T-cell (primary cell): ENCODE measurements at regions not wholly inside any gene's neighbourhood (a gene's known extent, or its start where the extent isn't known, plus 50 kb on each side); places are given as distances from the start of the nearest gene placed in this dataset.

Source experiments
- ATAC-seq, 4 experiments: fragments of 200-7000 bp in 3 of 4; fragments of 150-1000 bp in 1 of 4; cut with Tn5 transposase; replicated peaks in 1 of 4; 1 replicate in 3 of 4; 2 replicates in 1 of 4; pipeline ENCODE4 v1.10.0; 2021; ENCODE audit warnings: moderate library complexity in 3 of 4, mild to moderate bottlenecking in 2 of 4, moderate number of reproducible peaks in 1 of 4
- CTCF ChIA-PET, 2 donors: fragments of 300-600 bp; sonication (Branson Sonifier 250); formaldehyde crosslinking; loops; one replicate each; lab custom pipeline; 2022; ENCODE audit warnings: antibody characterized with exemption in 2 of 2; lab: Charles Lee
- POLR2A ChIA-PET, 2 donors: fragments of 300-600 bp; sonication (Branson Sonifier 250); formaldehyde crosslinking; loops; one replicate each; lab custom pipeline; 2022; ENCODE audit warnings: antibody characterized with exemption in 2 of 2; lab: Charles Lee
- DNase-seq, 35 experiments: peaks; one replicate each; pipeline versions ENCODE4 v3.0.0 to v3.0.0-alpha.2; 2013 to 2023
- H3K27ac ChIP-seq: one replicate; pipeline ENCODE4 v1.5.1; 2013; ENCODE audit warnings: low read length
- H3K27me3 ChIP-seq, 2 experiments: replicated peaks in 1 of 2; 1 replicate in 1 of 2; 2 replicates in 1 of 2; pipeline versions ENCODE4 v1.6.1 to v1.7.0; 2013; ENCODE audit warnings: low read length in 1 of 2, mixed read lengths in 1 of 2; ENCODE audit not compliant: control insufficient read depth in 2 of 2, insufficient read depth in 2 of 2; ENCODE audit errors: extremely low read depth in 1 of 2
- H3K36me3 ChIP-seq, 2 donors: 1 replicate in 1 of 2; 2 replicates in 1 of 2; pipeline versions ENCODE4 v1.6.1 to v1.7.0; 2013; ENCODE audit warnings: low read length in 1 of 2; ENCODE audit not compliant: control insufficient read depth in 2 of 2, insufficient read depth in 1 of 2; ENCODE audit errors: extremely low read depth in 1 of 2
- H3K4me1 ChIP-seq, 2 experiments: 1 replicate in 1 of 2; 2 replicates in 1 of 2; pipeline versions ENCODE4 v1.6.1 to v1.7.0; 2013; ENCODE audit warnings: low read length in 2 of 2, mixed read lengths in 1 of 2; ENCODE audit not compliant: insufficient read depth in 2 of 2, control insufficient read depth in 1 of 2; ENCODE audit errors: extremely low read depth in 1 of 2
- H3K4me3 ChIP-seq, 2 donors: 1 replicate in 1 of 2; 2 replicates in 1 of 2; pipeline versions ENCODE4 v1.5.1 to v1.7.0; 2013; ENCODE audit warnings: mild to moderate bottlenecking in 2 of 2, low read length in 1 of 2, moderate library complexity in 1 of 2; ENCODE audit not compliant: control insufficient read depth in 1 of 2; ENCODE audit errors: extremely low read depth in 1 of 2
- H3K9me3 ChIP-seq: 2 replicates; pipeline ENCODE4 v1.7.0; 2013
- H3K27ac Mint-ChIP-seq, 2 donors: one replicate each; pipeline ENCODE4 v1.8.0; 2020 to 2021; ENCODE audit warnings: mild to moderate bottlenecking in 2 of 2, mixed read lengths in 2 of 2
- H3K27me3 Mint-ChIP-seq, 2 donors: one replicate each; pipeline ENCODE4 v1.8.0; 2021 to 2022; ENCODE audit warnings: mixed read lengths in 2 of 2
- H3K36me3 Mint-ChIP-seq: one replicate; pipeline ENCODE4 v1.8.0; 2021; ENCODE audit warnings: mixed read lengths
- H3K4me1 Mint-ChIP-seq, 3 donors: one replicate each; pipeline ENCODE4 v1.8.0; 2020 to 2022; ENCODE audit warnings: mixed read lengths in 3 of 3, mild to moderate bottlenecking in 1 of 3
- H3K4me3 Mint-ChIP-seq, 3 donors: one replicate each; pipeline ENCODE4 v1.8.0; 2020 to 2022; ENCODE audit warnings: mild to moderate bottlenecking in 3 of 3, mixed read lengths in 3 of 3, moderate library complexity in 3 of 3
- H3K9me3 Mint-ChIP-seq, 3 donors: one replicate each; pipeline ENCODE4 v1.8.0; 2020 to 2022; ENCODE audit warnings: mixed read lengths in 3 of 3
- WGBS: methylation state at CpG from one replicate; pipeline ENCODE4 v1.1.5; 2013; ENCODE audit warnings: missing lambda C conversion rate; ENCODE audit not compliant: insufficient coverage; 5-methylcytosine and 5-hydroxymethylcytosine counted together

DNA sequence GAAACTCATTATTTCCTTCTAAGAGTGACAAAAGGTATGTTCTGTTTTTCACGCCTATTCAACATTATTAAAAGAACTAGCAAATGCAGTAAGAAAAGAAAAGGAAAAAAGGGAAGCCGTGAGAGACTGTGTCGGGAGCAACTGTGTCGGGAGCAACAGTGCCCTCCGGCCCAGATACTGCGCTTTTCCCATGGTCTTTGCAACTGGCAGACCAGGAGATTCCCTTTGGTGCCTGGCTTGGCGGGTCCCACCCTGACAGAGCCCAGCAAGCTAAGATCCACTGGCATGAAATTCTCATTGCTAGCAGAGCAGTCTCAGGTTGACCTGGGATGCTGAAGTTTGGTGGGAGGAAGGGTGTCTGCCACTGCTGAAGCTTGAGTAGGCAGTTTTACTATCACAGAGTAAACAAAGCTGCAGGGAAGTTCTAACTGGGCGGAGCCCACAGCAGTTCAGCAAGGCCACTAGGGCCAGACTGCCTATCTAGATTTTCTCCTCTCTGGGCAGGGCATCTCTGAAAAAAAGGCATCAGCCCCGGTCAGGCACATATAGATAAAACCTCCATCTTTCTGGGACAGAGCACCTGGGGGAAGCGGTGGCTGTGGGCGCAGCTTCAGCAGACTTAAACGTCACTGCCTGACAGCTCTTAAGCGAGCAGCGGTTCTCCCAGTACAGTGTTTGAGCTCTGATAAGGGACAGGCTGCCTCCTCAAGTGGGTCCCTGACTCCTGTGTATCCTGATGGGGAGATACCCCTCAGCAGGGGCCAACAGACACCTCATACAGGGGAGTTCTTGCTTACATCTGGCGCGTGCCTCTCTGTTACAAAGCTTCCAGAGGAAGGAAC is 1237.4 kb upstream of the CDH18 start:
- Histone ChIP-seq H3K4me1 (no peaks in the 10 kb centered on the region), H3K27me3 (no peaks in the 10 kb centered on the region), H3K36me3 (no peaks in the 10 kb centered on the region), H3K9me3 (no peaks in the 10 kb centered on the region), H3K4me3 (no peak overlapping the region), H3K27ac (no peak overlapping the region)
- Mint-ChIP-seq H3K4me3 (no peak overlapping the region), H3K4me1 (no peaks in the 10 kb centered on the region), H3K9me3 (peaks cover 13 to 31% (median 18%) of the 10 kb centered on the region in 3 donors), H3K27ac (no peak overlapping the region), H3K36me3 (no peaks in the 10 kb centered on the region), H3K27me3 (no peaks in the 10 kb centered on the region)
- POLR2A ChIA-PET, result interaction anchor here in 1 of 2 donors (0.6 kb wide), 1 partner anchor 125 kb away, joined by 6 read pairs; no protein-coding TSS in a partner anchor
- WGBS, result 85% methylated on average over 14 of the region's 16 CpGs
- CTCF ChIA-PET, result no interaction called here
- ATAC-seq (no peak), DNase-seq (no peak)

DNA sequence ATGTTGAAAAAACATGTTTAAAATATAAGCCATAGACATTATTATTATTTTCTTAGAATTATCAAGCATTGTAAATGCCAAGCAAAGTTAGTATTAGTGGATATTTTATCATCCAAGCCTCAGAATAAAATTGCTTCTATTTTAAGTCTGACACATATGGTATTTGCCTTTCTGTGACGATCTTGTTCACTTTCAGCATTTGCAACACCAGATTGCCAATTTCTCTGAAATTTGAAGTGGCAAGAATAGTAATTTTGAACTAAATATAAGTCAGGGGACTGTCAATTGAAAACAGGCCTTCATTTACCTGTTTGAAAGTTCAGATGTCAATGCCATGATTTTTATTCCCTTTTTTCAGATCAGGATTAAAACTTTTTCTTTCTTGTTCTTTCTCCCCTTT is 1233.6 kb upstream of the CDH18 start:
- Mint-ChIP-seq H3K36me3 (no peaks in the 10 kb centered on the region), H3K9me3 (peaks cover 12 to 26% (median 18%) of the 10 kb centered on the region in 3 donors)

DNA sequence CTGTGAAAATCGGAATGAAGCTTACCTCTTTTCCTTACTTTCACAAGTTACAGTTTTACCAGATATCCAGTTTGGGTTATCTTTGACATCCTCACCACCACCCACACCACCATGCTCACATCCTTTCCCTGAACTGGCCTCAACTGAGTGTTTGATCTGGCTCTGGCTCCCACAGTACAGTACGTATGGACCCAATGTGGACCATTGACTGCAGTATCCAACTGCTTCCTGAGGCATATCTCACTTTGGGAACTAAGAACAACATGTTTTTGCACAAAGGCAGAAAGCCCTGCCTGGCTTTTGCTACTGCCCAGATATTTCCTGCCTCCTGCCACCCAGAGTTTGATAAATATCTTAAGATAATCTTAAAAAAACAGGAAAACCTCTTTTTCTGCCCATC is 1232.0 kb upstream of the CDH18 start:
- H3K4me1 Mint-ChIP-seq, result no peaks in the 10 kb centered on the region

More for the DNA sequence above, 1233.6 kb upstream of the CDH18 start:
- ATAC-seq, result no peak
- Mint-ChIP-seq H3K27me3 (no peaks in the 10 kb centered on the region), H3K4me1 (no peaks in the 10 kb centered on the region), H3K27ac (no peak overlapping the region), H3K4me3 (no peak overlapping the region)
- no peaks in the 10 kb centered on the region for H3K27me3 ChIP-seq
- H3K9me3 ChIP-seq, result no peaks in the 10 kb centered on the region
- whole genome bisulfite sequencing, result no CpG with 5 or more reads among the region's 1 CpG
- ChIA-PET CTCF (no interaction called here), POLR2A (no interaction called here)
- DNase-seq, result no peak
- no peak overlapping the region for H3K4me3 ChIP-seq
- no peak overlapping the region for H3K27ac ChIP-seq
- H3K4me1 ChIP-seq, result no peaks in the 10 kb centered on the region
- no peaks in the 10 kb centered on the region for H3K36me3 ChIP-seq

DNA sequence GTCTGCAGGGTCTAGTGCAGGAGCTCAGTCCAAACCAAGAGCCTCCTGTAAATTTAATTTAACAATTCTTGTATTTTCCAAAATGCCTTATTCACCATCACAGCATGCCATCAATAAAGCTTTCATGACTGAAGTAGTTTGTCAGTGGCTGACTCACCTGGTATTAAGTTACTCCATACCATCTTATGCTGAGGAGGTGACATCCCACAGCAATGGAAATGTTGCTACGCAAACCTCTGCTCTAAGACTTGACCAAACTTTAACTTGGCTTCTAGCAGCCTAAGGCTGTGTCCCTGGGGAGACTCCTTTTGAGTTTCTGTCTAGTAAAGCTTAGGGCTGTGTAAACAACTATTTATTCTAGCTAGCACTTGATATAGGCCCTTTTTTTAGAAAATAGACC is 1231.3 kb upstream of the CDH18 start:
- Mint-ChIP-seq H3K27ac (no peak overlapping the region), H3K9me3 (peaks cover 11 to 20% (median 15%) of the 10 kb centered on the region in 3 donors), H3K27me3 (no peaks in the 10 kb centered on the region), H3K4me1 (no peaks in the 10 kb centered on the region), H3K4me3 (no peak overlapping the region), H3K36me3 (no peaks in the 10 kb centered on the region)
- H3K27ac ChIP-seq, result no peak overlapping the region
- CTCF ChIA-PET, result no interaction called here
- POLR2A ChIA-PET, result no interaction called here
- H3K4me1 ChIP-seq, result no peaks in the 10 kb centered on the region
- H3K4me3 ChIP-seq, result no peak overlapping the region
- no peaks in the 10 kb centered on the region for H3K36me3 ChIP-seq
- H3K9me3 ChIP-seq, result no peaks in the 10 kb centered on the region
- WGBS, result no CpG with 5 or more reads among the region's 1 CpG
- ATAC-seq, result no peak
- no peak for DNase-seq
- H3K27me3 ChIP-seq, result no peaks in the 10 kb centered on the region

More for the DNA sequence above, 1232.0 kb upstream of the CDH18 start:
- peaks cover 11 to 20% (median 14%) of the 10 kb centered on the region in 3 donors for H3K9me3 Mint-ChIP-seq
- H3K27ac Mint-ChIP-seq, result no peak overlapping the region
- Histone ChIP-seq H3K4me1 (no peaks in the 10 kb centered on the region), H3K36me3 (no peaks in the 10 kb centered on the region), H3K27me3 (no peaks in the 10 kb centered on the region), H3K4me3 (no peak overlapping the region), H3K9me3 (no peaks in the 10 kb centered on the region), H3K27ac (no peak overlapping the region)
- ChIA-PET POLR2A (no interaction called here), CTCF (no interaction called here)
- H3K4me3 Mint-ChIP-seq, result no peak overlapping the region
- DNase-seq (no peak), ATAC-seq (no peak)
- H3K36me3 Mint-ChIP-seq, result no peaks in the 10 kb centered on the region
- no peaks in the 10 kb centered on the region for H3K27me3 Mint-ChIP-seq
- 32% methylated on average over 2 of the region's 2 CpGs for WGBS

DNA sequence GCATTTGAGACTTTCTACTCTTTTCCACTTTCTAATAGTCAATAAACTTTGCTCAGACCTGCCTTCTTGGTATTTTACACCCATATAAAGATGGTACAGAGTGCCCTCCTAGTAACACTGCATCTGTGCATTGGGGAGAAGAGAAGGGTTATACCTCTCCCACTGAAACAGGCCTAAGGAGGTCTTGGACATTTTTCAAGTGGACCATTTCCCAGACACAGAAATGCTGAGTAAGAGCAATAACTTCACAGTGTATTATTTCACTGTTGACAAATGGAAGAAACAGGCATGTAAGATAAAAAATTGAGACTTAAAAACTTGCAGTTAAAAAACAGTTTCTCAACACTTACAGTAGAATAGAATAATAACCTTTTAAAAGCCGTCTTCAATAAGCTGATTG is 1224.0 kb upstream of the CDH18 start:
- no peak for DNase-seq
- Histone ChIP-seq H3K36me3 (no peaks in the 10 kb centered on the region), H3K27ac (no peak overlapping the region), H3K4me1 (no peaks in the 10 kb centered on the region), H3K27me3 (no peaks in the 10 kb centered on the region), H3K9me3 (no peaks in the 10 kb centered on the region), H3K4me3 (no peak overlapping the region)
- Mint-ChIP-seq H3K36me3 (no peaks in the 10 kb centered on the region), H3K9me3 (peaks cover 10 to 15% (median 11%) of the 10 kb centered on the region in 3 donors), H3K27me3 (no peaks in the 10 kb centered on the region), H3K27ac (no peak overlapping the region), H3K4me3 (no peak overlapping the region), H3K4me1 (no peaks in the 10 kb centered on the region)
- ChIA-PET POLR2A (no interaction called here), CTCF (no interaction called here)
- WGBS, result 83% methylated on average over 1 of the region's 1 CpG
- no peak for ATAC-seq

DNA sequence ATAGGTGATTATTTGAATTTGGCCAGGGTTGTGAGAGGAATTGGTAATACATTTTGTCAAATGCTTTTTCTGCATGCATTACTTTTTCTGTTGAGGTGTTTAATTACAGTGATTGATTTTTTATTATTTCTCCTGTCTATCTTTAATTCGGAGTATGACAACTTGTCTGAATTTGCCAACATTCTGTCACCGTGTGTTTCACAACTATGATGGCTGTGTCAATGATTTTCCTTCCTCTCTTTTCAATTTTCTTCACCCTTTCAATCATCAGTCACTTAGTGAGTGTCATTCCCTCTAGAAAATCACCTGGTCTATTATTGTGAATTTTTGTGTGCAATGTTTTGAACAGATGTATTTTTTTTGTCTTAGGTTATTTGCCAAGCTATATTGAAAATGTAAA is 1221.4 kb upstream of the CDH18 start:
- CTCF ChIA-PET, result no interaction called here
- POLR2A ChIA-PET, result no interaction called here
- H3K4me3 Mint-ChIP-seq, result no peak overlapping the region
- H3K36me3 ChIP-seq, result no peaks in the 10 kb centered on the region
- ATAC-seq (no peak), DNase-seq (no peak)
- H3K4me1 Mint-ChIP-seq, result no peaks in the 10 kb centered on the region
- H3K36me3 Mint-ChIP-seq, result no peaks in the 10 kb centered on the region
- no peaks in the 10 kb centered on the region for H3K27me3 Mint-ChIP-seq
- no peak overlapping the region for H3K4me3 ChIP-seq
- H3K27ac Mint-ChIP-seq, result no peak overlapping the region
- peaks cover 8 to 11% (median 11%) of the 10 kb centered on the region in 3 donors for H3K9me3 Mint-ChIP-seq
- no peaks in the 10 kb centered on the region for H3K4me1 ChIP-seq
- H3K27ac ChIP-seq, result no peak overlapping the region
- H3K27me3 ChIP-seq, result no peaks in the 10 kb centered on the region
- WGBS, result no CpG with 5 or more reads among the region's 2 CpGs
- no peaks in the 10 kb centered on the region for H3K9me3 ChIP-seq
